Tibial artery (tissue), 4 donors: ENCODE measurements at regions not wholly inside any gene's neighbourhood (a gene's known extent, or its start where the extent isn't known, plus 50 kb on each side); places are given as distances from the start of the nearest gene placed in this dataset.

ENCODE experiments used
- DNase-seq, 2 donors: peaks; one replicate each; pipeline ENCODE4 v3.0.0-alpha.2; 2019
- H3K27ac ChIP-seq, 2 donors: fragments of 200-600 bp; sonication (generic) in 1 of 2; 1 replicate in 1 of 2; 2 replicates in 1 of 2; pipeline ENCODE4 v1.5.1; 2018 to 2019; ENCODE audit warnings: mild to moderate bottlenecking in 1 of 2
- H3K27me3 ChIP-seq, 2 donors: fragments of 200-600 bp; sonication (generic) in 1 of 2; one replicate each; pipeline versions ENCODE4 v1.5.1 to v1.6.0; 2016 to 2019
- H3K36me3 ChIP-seq, 3 donors: fragments of 200-600 bp; sonication (generic) in 2 of 3; one replicate each; pipeline ENCODE4 v1.5.1; 2016 to 2019; ENCODE audit warnings: mild to moderate bottlenecking in 2 of 3
- H3K4me1 ChIP-seq, 4 donors: fragments of 200-600 bp; sonication (generic) in 2 of 4; 1 replicate in 3 of 4; 2 replicates in 1 of 4; pipeline ENCODE4 v1.5.1; 2016 to 2019
- H3K4me3 ChIP-seq, 2 donors: fragments of 200-600 bp; sonication (generic) in 1 of 2; 1 replicate in 1 of 2; 2 replicates in 1 of 2; pipeline ENCODE4 v1.5.1; 2018 to 2019; ENCODE audit warnings: mild to moderate bottlenecking in 2 of 2
- H3K9me3 ChIP-seq, 3 donors: fragments of 200-600 bp; sonication (generic) in 1 of 3; one replicate each; pipeline ENCODE4 v1.5.1; 2016 to 2019
- intact Hi-C: fragments of 100-400 bp; cut with DNase I; formaldehyde crosslinking; loops from one replicate; pipeline ENCODE4 v1.15.0; 2023; ENCODE audit warnings: low total_unique reads
- TF ChIP-seq, protein P1 (sequence below), 2 experiments: fragments of 200-600 bp in 1 of 2; fragments of 450-650 bp in 1 of 2; IDR thresholded peaks; one replicate each; pipeline ENCODE4 v1.5.1; 2017 to 2019; ENCODE audit warnings: antibody characterized with exemption in 2 of 2, mild to moderate bottlenecking in 1 of 2, moderate library complexity in 1 of 2

- Histone ChIP-seq H3K27me3 (no peaks in the 10 kb centered on the region), H3K36me3 (no peaks in the 10 kb centered on the region), H3K9me3 (no peaks in the 10 kb centered on the region), H3K4me3 (no peak overlapping the region), H3K4me1 (no peaks in the 10 kb centered on the region), H3K27ac (no peak overlapping the region)
- intact Hi-C loops, result loop anchor here (10.0 kb wide), 1 partner anchor 117 kb away; no protein-coding TSS in a partner anchor
- TF ChIP-seq, protein P1, sequence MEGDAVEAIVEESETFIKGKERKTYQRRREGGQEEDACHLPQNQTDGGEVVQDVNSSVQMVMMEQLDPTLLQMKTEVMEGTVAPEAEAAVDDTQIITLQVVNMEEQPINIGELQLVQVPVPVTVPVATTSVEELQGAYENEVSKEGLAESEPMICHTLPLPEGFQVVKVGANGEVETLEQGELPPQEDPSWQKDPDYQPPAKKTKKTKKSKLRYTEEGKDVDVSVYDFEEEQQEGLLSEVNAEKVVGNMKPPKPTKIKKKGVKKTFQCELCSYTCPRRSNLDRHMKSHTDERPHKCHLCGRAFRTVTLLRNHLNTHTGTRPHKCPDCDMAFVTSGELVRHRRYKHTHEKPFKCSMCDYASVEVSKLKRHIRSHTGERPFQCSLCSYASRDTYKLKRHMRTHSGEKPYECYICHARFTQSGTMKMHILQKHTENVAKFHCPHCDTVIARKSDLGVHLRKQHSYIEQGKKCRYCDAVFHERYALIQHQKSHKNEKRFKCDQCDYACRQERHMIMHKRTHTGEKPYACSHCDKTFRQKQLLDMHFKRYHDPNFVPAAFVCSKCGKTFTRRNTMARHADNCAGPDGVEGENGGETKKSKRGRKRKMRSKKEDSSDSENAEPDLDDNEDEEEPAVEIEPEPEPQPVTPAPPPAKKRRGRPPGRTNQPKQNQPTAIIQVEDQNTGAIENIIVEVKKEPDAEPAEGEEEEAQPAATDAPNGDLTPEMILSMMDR (IDR thresholded peaks at IDR 0.05), result no peak
- DNase-seq, result peak in 1 of 2 donors; percentile 46
These were observed 679.3 kb upstream of the ALCAM start for GRCh38 chr3:104687362-104687761.

DNA sequence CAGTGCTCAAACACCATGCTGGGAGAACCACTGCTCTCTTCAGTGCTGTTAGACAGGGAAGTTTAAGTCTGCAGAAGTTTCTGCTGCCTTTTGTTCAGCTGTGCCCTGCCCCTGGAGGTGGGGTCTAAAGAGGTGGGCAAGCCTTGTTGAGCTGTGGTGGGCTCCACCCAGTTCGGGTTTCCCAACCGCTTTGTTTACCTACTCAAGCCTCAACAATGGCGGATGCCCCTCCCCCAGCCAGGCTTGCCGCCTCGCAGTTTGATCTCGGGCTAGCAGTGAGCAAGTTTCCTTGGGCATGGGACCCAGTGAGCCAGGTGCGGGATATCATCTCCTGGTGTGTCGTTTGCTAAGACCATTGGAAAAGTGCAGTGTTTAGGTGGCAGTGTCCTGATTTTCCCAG is 670.2 kb upstream of the ALCAM start:
- Histone ChIP-seq H3K4me1 (no peaks in the 10 kb centered on the region), H3K27ac (no peak overlapping the region), H3K4me3 (no peak overlapping the region), H3K27me3 (no peaks in the 10 kb centered on the region), H3K9me3 (no peaks in the 10 kb centered on the region), H3K36me3 (no peaks in the 10 kb centered on the region)
- intact Hi-C loops, result no loop called here
- TF ChIP-seq, protein P1 (IDR thresholded peaks at IDR 0.05), result no peak
- DNase-seq, result no peak

DNA sequence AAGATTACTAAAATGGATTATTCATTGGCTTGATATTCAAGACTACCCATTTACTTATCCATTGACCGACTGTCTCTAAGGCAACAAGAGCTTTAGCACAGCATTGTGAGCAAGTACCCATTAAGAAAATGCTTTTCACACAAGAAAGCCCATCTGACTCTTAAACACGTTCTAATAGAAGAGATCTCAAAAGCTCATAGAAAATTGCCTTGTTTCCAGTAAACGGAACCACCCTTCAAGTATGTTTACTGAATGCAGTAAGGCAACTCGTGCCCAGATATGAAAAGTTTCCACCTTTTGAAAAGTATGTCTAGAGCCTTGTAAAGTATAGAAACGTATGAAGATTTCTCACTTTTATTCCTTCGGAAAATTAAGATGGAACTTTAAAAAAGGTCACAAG is 655.3 kb upstream of the ALCAM start:
- intact Hi-C loops, result no loop called here
- no peaks in the 10 kb centered on the region for H3K27me3 ChIP-seq
- H3K36me3 ChIP-seq, result no peaks in the 10 kb centered on the region
- H3K27ac ChIP-seq, result no peak overlapping the region
- H3K4me3 ChIP-seq, result no peak overlapping the region
- H3K9me3 ChIP-seq, result no peaks in the 10 kb centered on the region
- no peak for DNase-seq
- H3K4me1 ChIP-seq, result no peaks in the 10 kb centered on the region
- TF ChIP-seq, protein P1 (IDR thresholded peaks at IDR 0.05), result no peak

DNA sequence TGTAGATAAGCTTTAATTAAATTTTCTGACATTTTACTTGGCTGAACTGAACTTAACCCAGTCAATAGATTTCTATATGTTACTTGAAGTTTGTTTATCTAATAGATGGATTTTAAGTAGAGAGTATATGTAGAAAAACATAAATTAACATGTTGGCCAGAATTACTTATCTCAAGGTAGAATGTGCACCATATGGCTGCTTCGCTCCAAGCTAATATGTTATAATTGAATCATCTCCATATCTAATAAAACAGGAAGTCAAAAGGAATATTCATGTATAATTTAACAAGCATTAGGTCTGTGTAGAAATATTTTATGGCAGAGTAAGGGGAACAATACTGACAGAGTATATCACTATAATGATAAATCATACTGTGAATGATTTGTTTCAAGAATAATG is 650.7 kb upstream of the ALCAM start:
- H3K27ac ChIP-seq, result no peak overlapping the region
- no peak overlapping the region for H3K4me3 ChIP-seq
- TF ChIP-seq, protein P1 (IDR thresholded peaks at IDR 0.05), result no peak
- intact Hi-C loops, result no loop called here
- no peaks in the 10 kb centered on the region for H3K27me3 ChIP-seq
- no peaks in the 10 kb centered on the region for H3K36me3 ChIP-seq
- no peaks in the 10 kb centered on the region for H3K9me3 ChIP-seq
- no peak for DNase-seq
- H3K4me1 ChIP-seq, result peaks cover 0 to 8% (median 0%) of the 10 kb centered on the region in 4 donors

GRCh38 chr3:104717828-104718196 is 648.9 kb upstream of the ALCAM start:
- Histone ChIP-seq H3K4me3 (no peak overlapping the region), H3K9me3 (no peaks in the 10 kb centered on the region), H3K27me3 (no peaks in the 10 kb centered on the region), H3K36me3 (no peaks in the 10 kb centered on the region), H3K27ac (no peak overlapping the region), H3K4me1 (peaks cover 0 to 8% (median 0%) of the 10 kb centered on the region in 4 donors)
- DNase-seq, result no peak
- TF ChIP-seq, protein P1 (IDR thresholded peaks at IDR 0.05), result no peak
- intact Hi-C loops, result no loop called here

DNA sequence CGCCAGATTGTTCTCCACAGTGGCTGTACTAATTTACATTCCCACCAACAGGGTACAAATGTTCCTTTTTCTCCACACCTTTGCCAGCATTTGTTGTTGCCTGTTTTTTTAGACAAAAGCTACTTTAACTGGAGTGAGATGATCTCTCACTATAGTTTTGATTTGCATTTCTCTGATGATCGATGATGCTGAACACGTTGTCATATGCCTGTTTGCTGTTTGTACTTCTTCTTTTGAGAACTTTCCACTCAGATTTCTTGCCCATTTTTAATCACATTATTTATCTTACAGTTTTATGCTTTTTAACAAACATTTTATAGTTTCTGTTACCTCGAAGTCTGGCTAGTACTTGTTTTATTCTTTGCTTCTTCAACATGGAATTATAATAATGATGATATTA is 643.7 kb upstream of the ALCAM start:
- intact Hi-C loops, result no loop called here
- peaks cover 0 to 15% (median 0%) of the 10 kb centered on the region in 4 donors for H3K4me1 ChIP-seq
- DNase-seq, result no peak

More for the DNA sequence above, 643.7 kb upstream of the ALCAM start:
- no peak overlapping the region for H3K4me3 ChIP-seq
- H3K27ac ChIP-seq, result no peak overlapping the region
- H3K36me3 ChIP-seq, result no peaks in the 10 kb centered on the region
- peaks cover 0 to 4% (median 0%) of the 10 kb centered on the region in 3 donors for H3K9me3 ChIP-seq
- H3K27me3 ChIP-seq, result no peaks in the 10 kb centered on the region
- TF ChIP-seq, protein P1 (IDR thresholded peaks at IDR 0.05), result no peak
